SHP77 treated with DMSO at 0.1 percent for 48 hours (cell line): ENCODE measurements at regions not wholly inside any gene's neighbourhood (a gene's known extent, or its start where the extent isn't known, plus 50 kb on each side); places are given as distances from the start of the nearest gene placed in this dataset.

Experiments used
- DNase-seq: peaks from one replicate; lab custom pipeline; 2025; lab: John Stamatoyannopoulos, UW

DNA sequence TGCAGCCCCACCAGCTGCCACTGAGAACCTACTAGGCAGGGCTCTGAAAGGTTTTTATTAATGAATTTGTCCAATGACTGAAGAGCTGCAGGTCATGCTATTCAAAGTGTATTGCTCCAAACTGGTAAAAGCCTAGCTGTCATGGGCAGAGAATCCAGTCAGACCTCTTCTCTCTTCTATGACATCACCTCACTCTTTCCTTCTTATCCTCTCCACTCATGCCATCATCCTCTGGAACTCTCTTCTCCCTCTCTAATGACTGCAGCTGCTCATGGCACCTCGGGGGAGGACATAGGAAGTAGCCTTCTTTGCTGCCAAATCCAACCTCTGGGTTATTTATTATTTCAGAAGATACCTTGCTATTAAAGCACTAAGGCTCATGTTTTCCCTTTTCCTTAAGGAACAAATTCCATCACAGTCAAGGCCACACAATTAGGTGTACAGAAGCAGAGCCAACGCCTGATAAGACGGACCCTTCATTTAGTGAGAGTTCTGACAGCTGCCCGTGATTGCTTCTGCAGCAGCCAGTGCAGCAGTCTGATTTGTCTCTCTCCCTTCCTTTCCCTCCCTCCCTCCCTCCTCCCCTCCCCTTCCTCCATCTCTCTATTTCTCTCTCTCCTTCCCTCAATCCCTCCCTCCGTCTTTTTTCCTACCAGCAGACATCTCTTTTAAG is 87.0 kb upstream of the ONECUT1 start:
- no peak for DNase-seq

DNA sequence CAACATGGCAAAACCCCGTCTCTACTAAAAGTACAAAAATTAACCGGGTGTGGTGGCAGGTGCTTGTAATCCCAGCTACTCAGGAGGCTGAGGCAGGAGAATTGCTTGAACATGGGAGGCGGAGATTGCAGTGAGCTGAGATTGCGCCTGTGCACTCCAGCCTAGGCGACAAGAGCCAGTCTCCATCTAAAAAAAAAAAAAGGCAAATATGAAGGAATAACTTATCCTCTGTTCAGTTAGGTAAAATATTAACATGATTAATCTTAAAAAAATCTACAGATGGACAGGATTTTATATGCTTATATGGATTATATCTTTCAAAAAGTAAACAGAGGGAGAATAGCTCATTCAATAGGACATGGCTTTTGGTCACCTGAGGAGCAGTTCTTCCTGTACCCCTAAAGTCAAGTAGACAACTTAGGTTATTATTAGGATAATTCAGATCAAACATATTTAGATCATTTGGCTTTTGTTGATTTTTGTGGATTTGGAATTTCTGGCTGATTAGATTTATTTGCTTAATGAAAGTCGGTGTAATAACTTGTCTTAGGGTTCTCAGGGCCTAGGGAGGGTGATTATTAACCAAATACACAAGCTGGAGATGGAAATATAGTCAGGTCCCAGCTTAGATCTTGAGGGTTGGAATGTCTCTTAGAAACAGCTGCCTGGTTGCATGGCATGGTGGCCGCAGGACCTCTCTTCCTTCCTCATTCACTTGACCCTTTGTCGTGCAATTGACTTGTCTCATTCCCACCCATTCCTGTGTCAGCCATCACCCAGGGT is 82.1 kb upstream of the ONECUT1 start:
- no peak for DNase-seq

DNA sequence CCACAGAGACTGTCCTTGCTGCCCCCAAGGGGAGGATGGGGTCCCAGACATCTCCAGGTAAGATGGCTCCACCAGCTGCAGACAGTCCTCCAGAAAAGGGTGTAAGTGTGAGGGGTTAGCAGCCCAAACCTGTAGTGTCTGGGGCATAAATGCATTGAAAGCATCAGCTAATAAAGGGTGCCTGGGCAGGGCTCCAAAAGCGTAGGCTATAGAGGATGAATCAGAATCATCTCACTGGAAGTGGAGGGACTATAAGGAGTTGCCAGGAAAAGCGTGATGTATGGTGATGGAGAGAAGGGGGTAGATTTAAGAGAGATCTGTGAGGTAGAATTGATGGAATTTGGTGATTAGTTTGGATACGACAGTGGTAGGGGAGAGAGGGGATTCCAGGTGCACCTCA is 79.9 kb upstream of the ONECUT1 start:
- no peak for DNase-seq

DNA sequence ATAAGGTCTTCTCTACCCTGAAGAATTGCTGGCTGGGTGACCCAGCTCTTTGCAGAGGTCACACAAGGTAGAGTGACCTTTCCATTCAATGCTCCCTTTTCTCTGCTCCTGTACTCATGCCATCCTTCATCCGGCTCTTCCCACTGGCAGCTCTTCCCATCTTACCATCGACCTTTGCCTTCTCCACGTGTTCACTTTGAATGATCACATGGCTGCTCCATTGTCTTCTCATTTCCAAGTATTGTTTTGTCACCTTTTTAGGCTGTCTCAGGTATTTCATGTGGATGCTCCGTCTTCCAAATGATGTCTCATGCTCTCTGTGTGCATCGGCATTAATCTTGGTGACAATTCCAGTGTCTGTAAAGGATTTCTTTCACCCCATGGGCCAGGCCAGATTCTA is 76.6 kb upstream of the ONECUT1 start:
- no peak for DNase-seq

DNA sequence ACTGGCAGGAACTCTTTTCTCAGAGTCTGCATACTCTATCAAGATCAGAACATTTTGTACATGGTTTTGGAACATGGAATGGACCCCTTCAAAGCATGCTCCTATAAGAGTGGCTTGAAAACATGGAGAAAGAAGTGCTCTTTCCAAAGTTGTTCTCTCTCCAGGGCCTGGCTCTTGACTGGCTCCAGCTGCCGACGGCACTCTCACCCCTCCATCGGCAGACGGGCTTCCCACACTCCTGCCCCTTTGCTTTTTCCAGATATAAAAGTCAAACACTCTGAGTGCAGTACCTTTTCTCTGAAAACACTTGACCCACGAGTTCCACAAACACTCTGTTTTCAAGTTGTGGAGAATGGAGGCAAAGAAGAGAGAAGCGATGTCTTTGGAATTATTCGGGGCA is 72.5 kb upstream of the ONECUT1 start:
- DNase-seq, result no peak

DNA sequence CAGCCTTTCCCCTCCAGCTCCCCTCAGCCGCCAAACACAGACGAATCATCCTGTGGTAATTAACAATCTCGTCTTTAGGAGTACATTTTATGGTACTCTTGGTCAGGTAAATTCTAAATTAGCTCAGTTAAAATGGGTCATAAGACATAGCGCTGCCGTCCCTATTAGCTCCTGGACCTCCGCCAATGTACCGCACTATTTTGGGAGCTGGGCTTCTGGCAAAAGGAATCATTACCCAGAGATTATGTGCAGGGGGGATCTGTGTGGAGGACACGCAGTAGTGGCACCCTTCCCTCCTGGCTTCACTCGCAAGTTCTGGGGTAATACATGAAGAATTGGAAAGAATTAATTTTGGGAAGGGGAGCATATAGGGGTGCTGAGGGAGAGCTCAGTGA is 68.6 kb upstream of the ONECUT1 start:
- no peak for DNase-seq

DNA sequence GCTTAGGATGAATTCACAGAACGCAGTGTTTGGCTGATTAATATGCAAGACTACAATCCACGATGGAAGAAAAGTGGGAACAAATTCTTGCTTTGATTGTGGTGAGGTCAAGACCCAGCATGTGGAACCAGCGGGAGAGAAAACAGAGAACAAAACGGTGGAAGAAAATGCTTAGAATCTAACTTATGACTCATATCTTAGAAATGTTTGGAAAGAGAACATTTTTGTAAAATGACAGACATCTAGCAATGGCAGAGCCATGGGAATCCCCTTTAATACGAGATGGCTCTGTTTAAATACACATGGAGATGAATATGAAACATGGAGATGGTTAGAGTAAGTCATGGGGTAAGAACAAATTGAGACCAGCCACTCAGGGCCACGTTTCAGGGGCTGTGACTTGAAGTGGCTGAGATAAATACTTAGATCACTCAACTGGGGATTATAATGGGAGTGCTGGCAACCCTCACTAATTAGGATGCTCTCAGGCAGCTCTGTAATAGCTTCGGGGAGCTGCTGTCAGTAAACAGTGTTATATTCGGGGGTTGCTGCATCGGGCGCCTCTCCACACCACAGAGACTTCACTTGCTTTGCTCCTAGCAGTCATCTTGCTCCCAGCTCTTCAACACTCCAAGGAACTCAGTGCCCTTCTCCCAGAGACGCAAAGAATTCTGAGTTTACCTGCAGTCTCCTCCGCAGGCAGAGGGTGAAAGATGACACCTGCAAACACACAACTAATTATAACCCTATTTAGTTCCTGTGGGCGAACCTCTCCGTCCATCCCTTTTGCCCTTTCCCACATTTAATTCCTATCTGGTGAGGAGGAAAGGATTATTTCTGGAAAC is 68.0 kb upstream of the ONECUT1 start:
- DNase-seq, result no peak

DNA sequence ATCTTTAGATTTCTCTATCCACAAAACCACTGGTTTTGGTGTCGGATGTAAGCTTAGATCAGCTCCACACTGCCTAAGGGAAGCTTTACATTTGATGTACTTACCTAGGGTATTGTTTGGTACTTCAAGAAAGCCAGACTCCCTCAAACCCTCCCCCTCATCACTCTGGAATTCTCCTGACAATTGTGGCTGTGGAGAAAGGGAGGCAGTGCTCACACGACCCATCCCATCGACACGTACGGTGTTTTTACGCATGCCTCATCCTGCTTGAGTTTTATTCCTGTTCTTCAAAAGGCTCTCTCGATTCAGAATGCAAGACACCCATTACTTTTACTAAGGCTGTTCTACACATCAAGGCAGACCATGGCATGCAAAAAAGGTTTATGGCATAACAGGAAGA is 67.3 kb upstream of the ONECUT1 start:
- no peak for DNase-seq

DNA sequence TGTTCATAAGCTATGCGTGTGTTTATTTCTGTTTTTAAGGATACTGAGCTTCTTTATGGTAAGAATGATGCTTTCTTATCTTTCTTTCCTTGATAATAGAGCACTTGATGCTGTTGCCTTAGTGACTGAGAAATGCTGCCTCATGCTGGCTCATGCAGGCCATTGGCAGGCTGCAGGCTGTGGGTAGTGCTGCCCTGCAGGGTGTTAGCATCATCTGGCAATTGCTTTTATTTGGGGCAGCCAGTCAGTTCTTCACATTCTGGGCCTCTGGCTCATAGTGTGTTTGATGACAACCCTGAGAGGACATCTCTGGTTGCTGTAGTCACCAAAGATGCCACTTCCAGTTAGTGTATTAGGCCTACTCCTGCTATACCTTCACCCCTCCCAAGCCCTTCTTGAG is 66.2 kb upstream of the ONECUT1 start:
- DNase-seq, result no peak

DNA sequence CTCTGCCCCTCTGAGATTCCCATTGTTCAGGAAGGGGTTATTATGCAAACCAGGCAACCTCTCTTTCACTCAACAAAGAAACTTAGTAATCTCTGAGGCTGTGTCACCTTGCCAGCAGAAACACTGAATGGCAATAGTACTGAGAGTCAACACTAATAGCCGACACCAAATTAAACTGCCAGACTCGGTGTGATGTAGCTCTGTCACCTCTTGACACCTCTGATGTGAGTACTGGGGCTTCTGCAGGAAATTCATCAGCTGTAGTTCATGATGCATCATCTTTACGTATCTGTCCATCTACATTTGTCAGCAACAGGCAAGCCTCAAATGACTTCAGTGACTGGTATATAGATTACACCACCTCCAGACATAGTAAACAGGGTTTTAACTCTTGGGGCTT is 65.0 kb upstream of the ONECUT1 start:
- no peak for DNase-seq

DNA sequence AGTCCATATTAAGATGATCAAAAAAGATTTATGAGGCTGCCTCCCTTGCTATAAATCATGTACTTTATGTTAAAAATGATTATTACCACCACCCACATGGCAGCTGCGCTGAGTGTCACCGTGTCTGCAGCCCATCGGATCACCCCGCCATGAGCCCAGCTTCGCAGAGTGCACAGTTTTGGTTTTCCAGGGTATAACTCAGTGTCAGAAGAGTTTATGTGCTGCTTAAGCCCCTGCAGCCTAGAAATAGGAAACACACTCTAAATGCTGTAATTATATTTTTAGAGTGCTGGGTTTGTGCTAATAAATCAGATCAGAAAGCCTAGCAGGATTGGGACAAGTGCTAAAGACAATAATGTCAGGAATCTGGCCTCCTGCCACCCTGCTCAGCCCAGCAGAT is 54.7 kb upstream of the ONECUT1 start:
- DNase-seq, result no peak
